Spinal cord (tissue), 9 donors: ENCODE measurements at regions not wholly inside any gene's neighbourhood (a gene's known extent, or its start where the extent isn't known, plus 50 kb on each side); places are given as distances from the start of the nearest gene placed in this dataset.
"Not testable (repeated sequence)": the region's sequence is repeated elsewhere in the genome, so short reads cannot be mapped to it uniquely, and the experiment has no call there.

Experiments used
- DNase-seq, 6 donors: peaks; one replicate each; pipeline versions ENCODE4 v3.0.0 to v3.0.0-alpha.2; 2013 to 2015; ENCODE audit warnings: low spot score in 6 of 6, low read depth in 4 of 6
- H3K27ac ChIP-seq: one replicate; pipeline ENCODE4 v1.5.1; 2013; ENCODE audit warnings: low read depth, low read length, control low read depth
- H3K27me3 ChIP-seq: one replicate; pipeline ENCODE4 v1.6.1; 2013; ENCODE audit warnings: low read length; ENCODE audit not compliant: control insufficient read depth, insufficient read depth
- H3K36me3 ChIP-seq: one replicate; pipeline ENCODE4 v1.6.1; 2013; ENCODE audit warnings: low read length; ENCODE audit not compliant: control insufficient read depth, insufficient read depth
- H3K4me1 ChIP-seq: one replicate; pipeline ENCODE4 v1.6.1; 2013; ENCODE audit warnings: low read length; ENCODE audit not compliant: control insufficient read depth, insufficient read depth
- H3K4me3 ChIP-seq: one replicate; pipeline ENCODE4 v1.5.1; 2013; ENCODE audit warnings: low read depth, low read length, control low read depth
- H3K9me3 ChIP-seq: one replicate; pipeline ENCODE4 v1.6.1; 2013; ENCODE audit warnings: low read length; ENCODE audit not compliant: control insufficient read depth, insufficient read depth
- WGBS: methylation state at CpG from one replicate; pipeline ENCODE4 v1.1.5; 2013; ENCODE audit warnings: missing lambda C conversion rate; ENCODE audit not compliant: insufficient coverage; 5-methylcytosine and 5-hydroxymethylcytosine counted together
- donor health status: healthy.

GRCh38 chr1:99361406-99361805 is 97.1 kb downstream of the PLPPR4 start:
- Histone ChIP-seq H3K27ac (no peak overlapping the region), H3K4me3 (no peak overlapping the region), H3K9me3 (no peaks in the 10 kb centered on the region), H3K4me1 (no peaks in the 10 kb centered on the region), H3K27me3 (no peaks in the 10 kb centered on the region), H3K36me3 (no peaks in the 10 kb centered on the region)
- no CpG with 5 or more reads among the region's 2 CpGs for WGBS
- no peak for DNase-seq

DNA sequence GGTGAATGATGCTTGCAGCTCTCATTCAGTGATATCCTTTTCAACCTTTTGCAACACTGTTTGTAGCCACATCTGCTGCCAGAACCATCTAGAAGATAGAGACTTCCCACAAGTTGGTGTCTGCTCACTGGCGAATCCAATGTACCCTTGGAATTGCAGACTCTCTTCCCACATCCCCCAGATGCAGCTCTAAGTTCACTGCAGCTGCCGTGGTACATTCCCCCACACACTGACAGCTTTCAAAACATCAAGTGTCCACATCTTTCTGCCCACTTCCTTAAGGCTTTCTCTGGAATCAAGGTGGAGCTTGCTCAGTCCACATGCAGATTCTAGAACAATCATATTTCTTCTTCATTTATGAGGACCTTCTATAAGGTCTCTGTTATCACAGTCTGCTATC is 99.2 kb downstream of the PLPPR4 start:
- H3K27me3 ChIP-seq: no peaks in the 10 kb centered on the region
- H3K4me1 ChIP-seq: no peaks in the 10 kb centered on the region
- WGBS: 97% methylated on average over 2 of the region's 2 CpGs
- no peak for DNase-seq
- no peaks in the 10 kb centered on the region for H3K36me3 ChIP-seq
- H3K9me3 ChIP-seq: no peaks in the 10 kb centered on the region
- H3K4me3 ChIP-seq: no peak overlapping the region
- no peak overlapping the region for H3K27ac ChIP-seq

DNA sequence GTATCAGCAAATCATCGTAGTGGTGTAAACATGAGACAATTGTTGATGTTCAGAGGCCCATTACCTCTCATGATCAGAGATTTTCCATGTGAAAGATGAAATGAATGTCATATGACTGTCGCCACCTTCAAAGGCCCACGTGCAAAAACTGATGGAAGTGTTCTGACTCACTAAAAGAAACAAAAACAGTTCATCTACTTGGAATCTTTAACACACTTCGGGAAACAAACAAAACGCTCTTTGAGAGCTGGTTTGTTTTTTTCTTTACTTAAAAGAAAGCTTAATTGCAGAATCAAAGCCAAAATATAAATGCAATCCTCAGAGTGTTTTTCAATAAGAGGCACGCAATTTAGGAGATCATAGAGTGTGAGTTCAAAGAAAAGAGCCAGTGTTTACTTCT is 100.8 kb downstream of the PLPPR4 start:
- WGBS: no CpG with 5 or more reads among the region's 6 CpGs

GRCh38 chr1:99365545-99365944 is 101.3 kb downstream of the PLPPR4 start:
- 83% methylated on average over 1 of the region's 1 CpG for WGBS
- no peaks in the 10 kb centered on the region for H3K27me3 ChIP-seq
- DNase-seq: no peak
- H3K9me3 ChIP-seq: no peaks in the 10 kb centered on the region
- no peaks in the 10 kb centered on the region for H3K36me3 ChIP-seq
- H3K4me1 ChIP-seq: no peaks in the 10 kb centered on the region
- H3K27ac ChIP-seq: no peak overlapping the region
- no peak overlapping the region for H3K4me3 ChIP-seq

More for the DNA sequence above, 100.8 kb downstream of the PLPPR4 start:
- no peak overlapping the region for H3K4me3 ChIP-seq
- no peaks in the 10 kb centered on the region for H3K27me3 ChIP-seq
- H3K27ac ChIP-seq: no peak overlapping the region
- H3K36me3 ChIP-seq: no peaks in the 10 kb centered on the region
- no peaks in the 10 kb centered on the region for H3K4me1 ChIP-seq
- no peaks in the 10 kb centered on the region for H3K9me3 ChIP-seq
- no peak for DNase-seq

- no peaks in the 10 kb centered on the region for H3K36me3 ChIP-seq
Measured at GRCh38 chr1:99369154-99369553, 104.9 kb downstream of the PLPPR4 start.

DNA sequence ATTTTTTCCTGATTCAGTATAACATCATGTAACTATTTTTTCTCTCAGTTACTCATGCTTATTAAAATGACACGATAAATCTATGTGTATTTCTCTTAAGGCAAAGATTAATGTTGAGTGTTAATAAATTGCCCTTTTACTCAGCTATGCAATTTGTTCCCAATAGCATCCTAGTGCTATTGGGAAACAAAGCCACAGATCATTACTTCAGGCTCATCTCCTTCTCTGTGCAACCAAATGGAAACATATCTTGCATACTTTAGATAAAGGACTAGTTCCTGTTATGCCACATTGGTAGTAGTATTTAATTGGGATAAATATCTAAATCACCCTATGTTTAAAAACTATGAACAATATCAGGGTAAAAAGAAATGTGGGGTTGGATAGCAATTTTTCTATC is 106.2 kb downstream of the PLPPR4 start:
- no peaks in the 10 kb centered on the region for H3K36me3 ChIP-seq
- peak in 1 of 6 donors; percentile 27 for DNase-seq
- H3K4me3 ChIP-seq: no peak overlapping the region
- H3K27ac ChIP-seq: no peak overlapping the region
- H3K9me3 ChIP-seq: no peaks in the 10 kb centered on the region
- no peaks in the 10 kb centered on the region for H3K27me3 ChIP-seq
- no peaks in the 10 kb centered on the region for H3K4me1 ChIP-seq
- no CpG with 5 or more reads among the region's 1 CpG for WGBS

More at GRCh38 chr1:99369154-99369553, 104.9 kb downstream of the PLPPR4 start:
- H3K9me3 ChIP-seq: no peaks in the 10 kb centered on the region
- no peak overlapping the region for H3K27ac ChIP-seq
- peak in 1 of 6 donors; percentile 24 for DNase-seq
- no peaks in the 10 kb centered on the region for H3K27me3 ChIP-seq
- 50% methylated on average over 1 of the region's 2 CpGs for WGBS
- no peak overlapping the region for H3K4me3 ChIP-seq
- no peaks in the 10 kb centered on the region for H3K4me1 ChIP-seq

DNA sequence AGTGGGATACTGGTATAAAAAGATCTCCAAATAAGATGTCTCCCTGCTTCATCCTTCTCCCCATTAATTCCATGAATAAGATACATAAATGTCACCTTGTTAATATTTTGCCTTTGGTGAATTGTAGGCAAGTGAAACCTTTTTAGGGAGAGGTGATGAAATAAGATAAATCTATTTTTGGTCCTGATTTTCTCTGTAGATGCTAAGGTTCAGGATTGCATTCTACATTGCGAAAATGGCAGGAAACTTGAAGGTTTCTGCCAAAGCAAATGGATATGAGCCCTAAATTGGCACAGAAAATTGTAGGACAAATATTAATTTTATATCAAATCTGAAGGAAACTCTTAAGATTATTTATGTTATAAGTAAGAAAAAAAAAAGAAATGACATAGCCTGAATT is 107.1 kb downstream of the PLPPR4 start:
- Histone ChIP-seq H3K27me3 (no peaks in the 10 kb centered on the region), H3K4me1 (no peaks in the 10 kb centered on the region), H3K4me3 (no peak overlapping the region), H3K27ac (no peak overlapping the region), H3K9me3 (no peaks in the 10 kb centered on the region), H3K36me3 (no peaks in the 10 kb centered on the region)
- no CpG with 5 or more reads among the region's 1 CpG for WGBS
- DNase-seq: no peak

DNA sequence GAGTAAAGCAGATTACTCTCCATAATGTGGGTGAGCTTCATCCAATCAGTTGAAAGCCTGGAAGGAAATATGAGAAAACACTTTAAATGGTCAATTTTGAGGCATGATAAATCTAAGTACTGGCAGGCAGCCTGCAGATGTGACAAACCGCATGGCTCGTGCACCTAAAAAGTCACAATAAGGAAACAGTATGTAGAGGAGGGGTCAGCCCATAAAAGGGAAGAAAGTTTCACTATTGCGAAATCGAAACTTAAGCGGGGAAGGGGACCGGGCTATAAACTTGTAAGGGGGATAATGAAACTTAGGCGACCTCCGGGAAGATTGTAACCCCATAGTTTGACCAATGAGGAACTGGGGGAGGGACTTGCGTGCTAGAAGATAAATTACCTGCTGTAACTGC is 109.8 kb downstream of the PLPPR4 start:
- DNase-seq: no peak
- Histone ChIP-seq H3K27ac (no peak overlapping the region), H3K4me1 (no peaks in the 10 kb centered on the region), H3K4me3 (no peak overlapping the region), H3K36me3 (no peaks in the 10 kb centered on the region), H3K9me3 (no peaks in the 10 kb centered on the region), H3K27me3 (no peaks in the 10 kb centered on the region)
- WGBS: 84% methylated on average over 7 of the region's 9 CpGs

DNA sequence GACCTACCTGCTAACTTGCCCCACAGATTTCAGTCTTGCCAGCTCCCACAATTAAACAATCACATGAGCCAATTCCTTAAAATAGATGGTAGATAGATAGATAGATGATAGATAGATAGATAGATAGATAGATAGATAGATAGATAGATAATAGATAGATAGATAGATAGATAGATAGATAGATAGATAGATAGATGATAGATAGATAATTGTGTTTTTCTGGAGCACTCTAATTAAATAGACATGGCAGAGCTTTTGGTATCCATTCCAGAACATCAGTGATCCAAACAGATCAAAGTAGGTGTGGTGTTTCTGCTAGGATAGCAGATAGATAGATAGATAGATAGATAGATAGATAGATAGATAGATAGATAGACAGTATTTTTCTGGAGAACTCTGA is 110.4 kb downstream of the PLPPR4 start:
- not testable (repeated sequence) for H3K27me3 ChIP-seq, H3K9me3 ChIP-seq, H3K4me3 ChIP-seq, DNase-seq, H3K36me3 ChIP-seq, H3K4me1 ChIP-seq, H3K27ac ChIP-seq

- 40% methylated on average over 2 of the region's 4 CpGs for WGBS
- peak; percentile 11 to 91 (median 34) for DNase-seq
- H3K4me3 ChIP-seq: no peak overlapping the region
Measured at GRCh38 chr1:99384021-99384420, 119.7 kb downstream of the PLPPR4 start.

More at GRCh38 chr1:99384021-99384420, 119.7 kb downstream of the PLPPR4 start:
- Histone ChIP-seq H3K4me1 (no peaks in the 10 kb centered on the region), H3K27ac (no peak overlapping the region), H3K27me3 (no peaks in the 10 kb centered on the region), H3K9me3 (no peaks in the 10 kb centered on the region), H3K36me3 (no peaks in the 10 kb centered on the region)
